Loucy (cell line): ENCODE measurements at regions not wholly inside any gene's neighbourhood (a gene's known extent, or its start where the extent isn't known, plus 50 kb on each side); places are given as distances from the start of the nearest gene placed in this dataset.
"Not testable (repeated sequence)": the region's sequence is repeated elsewhere in the genome, so short reads cannot be mapped to it uniquely, and the experiment has no call there.

Experiments used
- H2AFZ ChIP-seq: fragments of 200-600 bp; sonication (generic); 2 replicates; pipeline ENCODE4 v1.6.0; 2016; ENCODE audit warnings: antibody characterized with exemption, mild to moderate bottlenecking, low read length, moderate library complexity
- H3F3A ChIP-seq: fragments of 200-600 bp; 2 replicates; pipeline ENCODE4 v1.6.0; 2016; ENCODE audit warnings: antibody characterized with exemption, low read depth, mild to moderate bottlenecking
- H3K27me3 ChIP-seq: fragments of 200-600 bp; sonication (generic); 2 replicates; pipeline ENCODE4 v1.6.1; 2014; ENCODE audit warnings: low read length, mild to moderate bottlenecking; ENCODE audit not compliant: insufficient read depth, poor library complexity, severe bottlenecking
- H3K36me3 ChIP-seq: fragments of 200-600 bp; sonication (generic); 2 replicates; pipeline ENCODE4 v1.6.1; 2016; ENCODE audit warnings: low read length; ENCODE audit not compliant: insufficient read depth
- H3K4me1 ChIP-seq: fragments of 200-600 bp; sonication (generic); 2 replicates; pipeline ENCODE4 v1.5.1; 2014; ENCODE audit warnings: low read length, mild to moderate bottlenecking; ENCODE audit not compliant: insufficient read depth, poor library complexity, severe bottlenecking
- H3K4me2 ChIP-seq: fragments of 200-600 bp; sonication (generic); 2 replicates; pipeline ENCODE4 v1.6.0; 2014; ENCODE audit warnings: antibody characterized with exemption, low read length, low read depth, mild to moderate bottlenecking; ENCODE audit not compliant: poor library complexity, severe bottlenecking
- H3K4me3 ChIP-seq: fragments of 200-600 bp; sonication (generic); 2 replicates; pipeline ENCODE4 v1.5.1; 2014; ENCODE audit warnings: low read length, mild to moderate bottlenecking, mixed read lengths; ENCODE audit not compliant: poor library complexity, severe bottlenecking
- H3K79me2 ChIP-seq: fragments of 200-600 bp; sonication (generic); 2 replicates; pipeline ENCODE4 v1.6.1; 2014; ENCODE audit warnings: low read length; ENCODE audit not compliant: insufficient read depth
- H3K9ac ChIP-seq: fragments of 200-600 bp; sonication (generic); 2 replicates; pipeline ENCODE4 v1.6.0; 2014; ENCODE audit warnings: mild to moderate bottlenecking, low read depth, low read length, moderate library complexity; ENCODE audit not compliant: poor library complexity, severe bottlenecking
- H3K9me2 ChIP-seq: fragments of 200-600 bp; sonication (generic); replicated peaks from 2 replicates; pipeline ENCODE4 v1.6.1; 2016; ENCODE audit warnings: low read depth, low read length, mixed read lengths
- H3K9me3 ChIP-seq: fragments of 200-600 bp; sonication (generic); 2 replicates; pipeline ENCODE4 v1.6.1; 2014; ENCODE audit warnings: mild to moderate bottlenecking, antibody characterized with exemption, low read length, low read depth; ENCODE audit not compliant: insufficient read depth
- H4K20me1 ChIP-seq: fragments of 200-600 bp; sonication (generic); 2 replicates; pipeline ENCODE4 v1.6.0; 2014; ENCODE audit warnings: antibody characterized with exemption, low read length, mild to moderate bottlenecking; ENCODE audit not compliant: insufficient read depth, poor library complexity, severe bottlenecking
- CTCF ChIP-seq: fragments of 200-600 bp; sonication (generic); conservative IDR thresholded peaks from 2 replicates; pipeline ENCODE4 v1.5.1; 2014; ENCODE audit warnings: mild to moderate bottlenecking, antibody characterized with exemption, low read length
- EZH2phosphoT487 ChIP-seq: fragments of 200-600 bp; IDR thresholded peaks from 2 replicates; pipeline ENCODE4 v1.6.1; 2018; ENCODE audit warnings: antibody characterized with exemption, mild to moderate bottlenecking, moderate library complexity, borderline replicate concordance

GRCh38 chr14:92223025-92223424 is 99.9 kb upstream of the SLC24A4 start:
- no peaks in the 10 kb centered on the region for H3K9me3 ChIP-seq
- H3K9me2 ChIP-seq, result no peaks in the 10 kb centered on the region
- TF ChIP-seq CTCF, result no peak
- no peak for TF ChIP-seq EZH2phosphoT487
- no peaks in the 10 kb centered on the region for H3K4me1 ChIP-seq
- H4K20me1 ChIP-seq, result no peaks in the 10 kb centered on the region
- no peak overlapping the region for H3K9ac ChIP-seq
- H3K4me2 ChIP-seq, result no peak overlapping the region
- no peak overlapping the region for H2AFZ ChIP-seq
- H3K27me3 ChIP-seq, result no peaks in the 10 kb centered on the region
- no peak overlapping the region for H3K4me3 ChIP-seq
- H3F3A ChIP-seq, result no peaks in the 10 kb centered on the region
- H3K36me3 ChIP-seq, result no peaks in the 10 kb centered on the region
- no peaks in the 10 kb centered on the region for H3K79me2 ChIP-seq

GRCh38 chr14:92224358-92224954 is 98.5 kb upstream of the SLC24A4 start:
- Histone ChIP-seq H3K9me3 (no peaks in the 10 kb centered on the region), H4K20me1 (no peaks in the 10 kb centered on the region), H3K9ac (no peak overlapping the region), H3K4me2 (no peak overlapping the region), H3K4me3 (no peak overlapping the region), H3K36me3 (no peaks in the 10 kb centered on the region), H3F3A (no peaks in the 10 kb centered on the region), H3K4me1 (no peaks in the 10 kb centered on the region), H3K27me3 (no peaks in the 10 kb centered on the region), H3K79me2 (no peaks in the 10 kb centered on the region), H2AFZ (0 out of 2 replicates have a peak overlapping the region, but pooled peaks have one; percentile 36), H3K9me2 (no peaks in the 10 kb centered on the region)
- no peak for TF ChIP-seq EZH2phosphoT487

GRCh38 chr14:92225731-92226130 is 97.2 kb upstream of the SLC24A4 start:
- H3K4me3 ChIP-seq, result no peak overlapping the region
- H3K4me1 ChIP-seq, result no peaks in the 10 kb centered on the region
- H3K79me2 ChIP-seq, result no peaks in the 10 kb centered on the region
- no peaks in the 10 kb centered on the region for H3K9me3 ChIP-seq
- no peaks in the 10 kb centered on the region for H4K20me1 ChIP-seq
- TF ChIP-seq CTCF, result no peak
- TF ChIP-seq EZH2phosphoT487, result no peak
- H2AFZ ChIP-seq, result no peak overlapping the region
- no peaks in the 10 kb centered on the region for H3K9me2 ChIP-seq
- H3K27me3 ChIP-seq, result no peaks in the 10 kb centered on the region
- H3K36me3 ChIP-seq, result no peaks in the 10 kb centered on the region
- no peak overlapping the region for H3K4me2 ChIP-seq
- no peaks in the 10 kb centered on the region for H3F3A ChIP-seq
- no peak overlapping the region for H3K9ac ChIP-seq

- not testable (repeated sequence) for H3K36me3 ChIP-seq, H3K4me2 ChIP-seq, H3K9ac ChIP-seq, H3K9me3 ChIP-seq, H3K79me2 ChIP-seq, H3K4me1 ChIP-seq, H3K27me3 ChIP-seq, H2AFZ ChIP-seq, H3F3A ChIP-seq, H3K9me2 ChIP-seq, H3K4me3 ChIP-seq, H4K20me1 ChIP-seq
Observed at GRCh38 chr14:92226166-92226565, 96.8 kb upstream of the SLC24A4 start.
